Esophagus squamous epithelium (tissue), 4 donors: ENCODE measurements at regions not wholly inside any gene's neighbourhood (a gene's known extent, or its start where the extent isn't known, plus 50 kb on each side); places are given as distances from the start of the nearest gene placed in this dataset.

ENCODE experiments used
- POLR2A ChIP-seq, 4 donors: fragments of 450-650 bp; IDR thresholded peaks; one replicate each; pipeline ENCODE4 v1.6.1; 2017; ENCODE audit warnings: antibody characterized with exemption in 4 of 4, mild to moderate bottlenecking in 4 of 4, moderate library complexity in 3 of 4
- TF ChIP-seq, protein P1 (sequence below), 6 experiments: fragments of 450-650 bp in 4 of 6; fragments of 200-600 bp in 2 of 6; sonication (generic) in 2 of 6; IDR thresholded peaks; one replicate each; pipeline ENCODE4 v1.5.1; 2016 to 2019; ENCODE audit warnings: antibody characterized with exemption in 6 of 6, mild to moderate bottlenecking in 4 of 6, moderate library complexity in 4 of 6

DNA sequence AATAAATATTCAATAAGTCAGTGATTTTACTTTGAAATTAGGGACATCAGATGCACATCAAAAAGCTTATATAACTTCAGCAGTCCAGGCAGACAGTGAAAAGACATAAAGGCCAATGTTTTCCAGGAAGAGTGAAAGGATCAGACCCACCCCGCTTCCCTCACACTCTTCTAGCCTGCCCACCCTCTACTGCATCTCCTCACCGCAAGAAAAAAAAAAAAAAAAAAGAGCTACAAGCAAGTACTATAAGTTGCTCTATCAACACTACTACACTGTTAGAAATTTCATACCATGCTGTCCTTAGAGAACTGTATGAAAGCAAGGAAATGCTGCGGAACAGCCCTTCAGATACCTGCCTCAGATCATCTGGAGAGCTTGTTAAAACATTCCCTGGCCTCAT is 240.8 kb downstream of the ZEB2 start:
- TF ChIP-seq, protein P1, sequence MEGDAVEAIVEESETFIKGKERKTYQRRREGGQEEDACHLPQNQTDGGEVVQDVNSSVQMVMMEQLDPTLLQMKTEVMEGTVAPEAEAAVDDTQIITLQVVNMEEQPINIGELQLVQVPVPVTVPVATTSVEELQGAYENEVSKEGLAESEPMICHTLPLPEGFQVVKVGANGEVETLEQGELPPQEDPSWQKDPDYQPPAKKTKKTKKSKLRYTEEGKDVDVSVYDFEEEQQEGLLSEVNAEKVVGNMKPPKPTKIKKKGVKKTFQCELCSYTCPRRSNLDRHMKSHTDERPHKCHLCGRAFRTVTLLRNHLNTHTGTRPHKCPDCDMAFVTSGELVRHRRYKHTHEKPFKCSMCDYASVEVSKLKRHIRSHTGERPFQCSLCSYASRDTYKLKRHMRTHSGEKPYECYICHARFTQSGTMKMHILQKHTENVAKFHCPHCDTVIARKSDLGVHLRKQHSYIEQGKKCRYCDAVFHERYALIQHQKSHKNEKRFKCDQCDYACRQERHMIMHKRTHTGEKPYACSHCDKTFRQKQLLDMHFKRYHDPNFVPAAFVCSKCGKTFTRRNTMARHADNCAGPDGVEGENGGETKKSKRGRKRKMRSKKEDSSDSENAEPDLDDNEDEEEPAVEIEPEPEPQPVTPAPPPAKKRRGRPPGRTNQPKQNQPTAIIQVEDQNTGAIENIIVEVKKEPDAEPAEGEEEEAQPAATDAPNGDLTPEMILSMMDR (IDR thresholded peaks at IDR 0.05), result no peak
- TF ChIP-seq POLR2A (IDR thresholded peaks at IDR 0.05), result no peak
